HL-60 (cell line): ENCODE measurements at regions not wholly inside any gene's neighbourhood (a gene's known extent, or its start where the extent isn't known, plus 50 kb on each side); places are given as distances from the start of the nearest gene placed in this dataset.

ENCODE experiments used
- DNase-seq, 2 experiments: peaks; one replicate each; pipeline ENCODE4 v3.0.0-alpha.2; 2010 to 2020; ENCODE audit warnings: low read depth in 1 of 2, low spot score in 1 of 2
- H3K27ac ChIP-seq: fragments of 250-450 bp; sonication (Bioruptor Pico); replicated peaks from 2 replicates; pipeline ENCODE4 v1.5.1; 2020; ENCODE audit warnings: mild to moderate bottlenecking, moderate library complexity
- H3K27me3 ChIP-seq: fragments of 250-450 bp; sonication (Bioruptor Pico); 2 replicates; pipeline ENCODE4 v1.5.1; 2021; ENCODE audit warnings: mild to moderate bottlenecking, moderate library complexity; ENCODE audit not compliant: insufficient read depth, poor library complexity, severe bottlenecking
- H3K4me3 ChIP-seq: replicated peaks from 2 replicates; pipeline ENCODE4 v1.5.1; 2011; ENCODE audit warnings: mild to moderate bottlenecking, control low read depth, low read length; ENCODE audit not compliant: insufficient read depth
- CTCF ChIP-seq: IDR thresholded peaks from one replicate; pipeline ENCODE4 v1.5.1; 2011; ENCODE audit warnings: low read length, control low read depth, inconsistent platforms; ENCODE audit not compliant: insufficient read depth
- GABPA ChIP-seq: IDR thresholded peaks from 2 replicates; pipeline ENCODE4 v1.6.1; 2012; ENCODE audit warnings: low read depth
- POLR2AphosphoS5 ChIP-seq: IDR thresholded peaks from 2 replicates; pipeline ENCODE4 v1.6.1; 2012; ENCODE audit warnings: low read depth
- REST ChIP-seq: IDR thresholded peaks from 2 replicates; pipeline ENCODE4 v1.6.1; 2012; ENCODE audit warnings: low read depth; ENCODE audit not compliant: insufficient replicate concordance
- SPI1 ChIP-seq: IDR thresholded peaks from 2 replicates; pipeline ENCODE4 v1.6.1; 2012; ENCODE audit warnings: low read depth, mild to moderate bottlenecking, borderline replicate concordance

GRCh38 chr17:14488958-14489550 lies 188.2 kb downstream of the HS3ST3B1 start:
- H3K27me3 ChIP-seq = no peaks in the 10 kb centered on the region
- DNase-seq = no peak
- H3K4me3 ChIP-seq = no peak overlapping the region
- H3K27ac ChIP-seq = no peak overlapping the region
- TF ChIP-seq POLR2AphosphoS5 (no peak), REST (no peak), CTCF (no peak), GABPA (no peak)

- TF ChIP-seq SPI1 (no peak), REST (no peak), CTCF (no peak), GABPA (no peak), POLR2AphosphoS5 (no peak)
- Histone ChIP-seq H3K27ac (no peak overlapping the region), H3K4me3 (no peak overlapping the region), H3K27me3 (no peaks in the 10 kb centered on the region)
- no peak for DNase-seq
Measured at GRCh38 chr17:14487068-14487467, 186.2 kb downstream of the HS3ST3B1 start.

GRCh38 chr17:14482715-14483114 lies 181.8 kb downstream of the HS3ST3B1 start:
- Histone ChIP-seq H3K27ac (no peak overlapping the region), H3K27me3 (no peaks in the 10 kb centered on the region), H3K4me3 (no peak overlapping the region)
- TF ChIP-seq GABPA (no peak), POLR2AphosphoS5 (no peak), CTCF (no peak), SPI1 (no peak), REST (no peak)
- DNase-seq = no peak
